GM04504 (cell line): ENCODE measurements at regions not wholly inside any gene's neighbourhood (a gene's known extent, or its start where the extent isn't known, plus 50 kb on each side); places are given as distances from the start of the nearest gene placed in this dataset.

Experiments
- DNase-seq: peaks from one replicate; pipeline ENCODE4 v3.0.0-alpha.2; 2012; ENCODE audit warnings: low read depth

DNA sequence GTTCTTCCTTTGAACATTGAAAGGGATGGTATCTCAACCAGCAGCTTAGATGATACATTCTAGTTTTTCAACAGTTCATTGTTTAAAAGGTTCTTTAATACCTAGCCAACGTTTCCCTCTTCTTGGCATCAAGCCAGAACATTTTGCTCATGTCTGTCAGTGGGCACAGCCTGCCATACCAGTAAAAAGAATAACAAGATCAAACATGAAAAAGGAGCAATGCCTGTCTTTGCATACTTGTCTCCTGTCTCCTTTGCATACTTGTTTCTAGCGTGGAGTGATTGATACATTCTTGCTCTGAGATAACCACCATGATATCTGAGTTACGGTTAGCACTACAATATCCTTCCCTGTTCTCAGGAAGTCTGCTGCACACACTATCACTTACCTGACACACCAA lies 248.6 kb upstream of the DAPK1 start:
- DNase-seq, result no peak

DNA sequence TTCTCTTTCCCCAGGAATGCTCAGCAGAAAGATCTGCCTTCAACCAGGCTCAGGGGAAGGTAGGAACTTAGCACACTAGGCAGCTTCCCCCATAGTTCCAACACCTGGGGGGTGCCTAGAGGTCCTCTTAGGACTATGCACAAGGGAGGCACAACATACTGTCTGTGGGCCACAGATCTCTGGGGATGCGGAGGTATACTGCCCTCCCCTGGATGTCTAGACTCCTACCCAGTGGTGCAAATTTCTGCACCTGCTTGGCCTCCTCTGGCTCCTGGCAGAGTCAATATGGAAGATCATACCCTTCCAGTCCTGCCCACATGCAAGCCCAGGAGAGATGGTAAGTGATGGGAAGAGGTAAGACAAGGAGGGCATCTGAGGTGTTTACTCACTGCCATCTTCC lies 247.5 kb upstream of the DAPK1 start:
- no peak for DNase-seq

DNA sequence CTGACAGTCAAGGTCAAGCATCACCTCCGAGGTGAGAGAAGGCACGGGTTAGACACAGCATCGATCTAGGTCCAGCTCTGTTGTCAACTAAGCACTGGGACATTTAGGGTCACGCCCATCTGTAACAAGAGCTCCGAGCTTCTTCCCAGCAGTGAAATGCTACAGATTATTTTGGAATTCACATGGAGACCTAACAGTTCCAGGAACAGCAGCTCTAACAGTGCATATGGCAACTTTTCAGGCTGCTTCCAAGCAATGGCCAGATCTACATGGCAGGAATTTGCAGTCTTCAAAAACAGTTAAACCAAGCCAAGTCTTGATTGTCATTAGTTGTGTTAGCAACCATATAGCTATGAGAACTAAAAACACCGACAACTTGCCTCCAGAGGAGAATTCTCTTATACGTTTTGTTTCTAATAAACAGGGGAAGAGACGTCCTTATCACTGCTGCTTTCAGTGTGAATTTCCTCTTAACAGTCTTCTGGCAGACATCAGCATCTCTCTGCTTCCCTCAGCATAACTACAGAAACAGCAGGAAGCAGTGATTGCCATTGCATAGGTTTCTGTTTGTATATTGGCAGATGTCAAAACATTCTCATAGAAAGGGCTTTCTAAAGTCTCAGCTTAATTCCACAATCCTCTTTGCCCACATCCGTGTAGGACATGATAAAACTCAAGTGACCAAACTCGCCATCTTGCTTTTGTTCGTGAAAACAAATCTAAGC lies 242.1 kb upstream of the DAPK1 start:
- no peak for DNase-seq

DNA sequence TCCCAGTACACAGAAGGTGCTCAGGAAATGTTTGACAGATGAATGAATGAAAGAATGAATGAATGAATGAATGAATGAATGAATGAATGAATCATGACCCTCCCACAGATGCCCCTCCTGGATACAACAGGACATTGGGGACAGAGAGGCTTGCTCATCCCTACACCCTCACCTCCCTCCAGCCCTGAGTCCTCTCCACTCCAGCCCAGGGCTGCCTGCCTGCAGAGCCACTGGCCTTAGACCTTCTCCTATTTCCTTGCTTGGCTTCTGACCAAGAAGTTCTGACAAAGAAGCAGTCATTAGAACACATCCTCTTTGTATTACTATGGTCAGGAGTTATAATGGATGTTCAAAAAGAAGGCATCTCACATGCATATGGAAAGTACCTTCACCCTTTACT lies 240.7 kb upstream of the DAPK1 start:
- DNase-seq, result no peak

DNA sequence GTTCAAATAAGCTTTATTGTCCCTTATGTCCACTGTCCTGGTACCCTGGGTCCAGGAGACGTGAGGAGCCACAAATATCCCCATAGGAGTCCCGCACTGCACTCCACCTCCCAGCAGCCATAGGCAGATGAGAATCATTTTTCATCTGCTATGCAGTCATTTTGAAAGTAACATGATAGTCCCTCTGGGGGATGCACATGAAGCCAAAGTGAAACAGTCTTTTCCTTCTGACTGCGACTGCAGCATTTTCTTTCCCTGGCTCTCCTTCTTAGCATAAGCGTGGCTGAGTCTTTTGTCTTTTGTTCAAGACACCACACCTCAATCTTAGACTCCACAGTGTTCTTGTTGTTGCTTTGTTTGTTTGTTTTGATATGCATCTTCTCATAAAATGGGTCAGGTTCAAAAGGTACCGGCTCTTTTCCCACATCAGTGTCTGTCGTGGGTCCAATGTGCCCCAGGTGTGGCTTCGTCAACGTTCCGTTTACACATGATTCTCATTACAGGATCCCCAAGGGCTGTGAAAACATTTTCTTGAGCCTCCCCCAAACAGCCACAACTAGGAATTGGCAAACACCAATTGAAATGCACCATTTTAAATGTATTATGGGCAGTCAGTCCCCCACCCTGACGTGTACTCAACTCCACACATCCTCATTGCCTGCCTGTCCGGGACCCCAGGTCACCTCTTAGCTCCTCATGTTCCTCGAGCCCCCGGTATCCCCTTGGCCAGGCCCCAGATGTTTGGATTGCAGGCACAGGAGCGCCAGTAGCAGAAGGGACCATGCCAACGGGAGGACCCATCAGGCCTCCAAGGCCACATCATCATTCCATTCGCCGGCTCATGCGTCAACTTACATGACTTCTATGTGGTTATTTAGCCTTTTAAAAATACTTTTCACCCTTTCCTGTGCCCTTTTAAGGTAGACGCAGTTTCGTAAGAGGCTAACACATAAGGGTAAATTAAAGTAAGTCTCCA lies 237.8 kb upstream of the DAPK1 start:
- no peak for DNase-seq

DNA sequence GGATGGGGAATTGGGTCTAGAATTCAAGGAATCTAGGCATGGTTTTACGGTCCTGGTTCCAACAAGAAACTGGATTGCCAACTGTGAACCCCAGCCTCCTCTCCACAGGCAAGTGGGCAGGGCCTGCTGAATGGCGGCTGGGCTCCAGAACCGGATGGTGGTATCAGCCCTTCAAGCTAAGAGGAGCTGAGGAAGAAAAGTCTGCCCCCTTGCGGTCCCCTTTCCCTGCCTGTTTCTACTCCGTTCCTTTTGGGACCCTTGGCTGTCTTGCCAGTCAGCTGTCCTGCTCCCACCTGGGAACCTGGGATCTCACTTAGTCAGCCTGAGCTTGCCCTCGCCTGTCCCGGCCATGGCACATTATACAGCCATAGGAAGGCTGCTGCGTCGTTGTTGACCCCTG lies 234.4 kb upstream of the DAPK1 start:
- no peak for DNase-seq

DNA sequence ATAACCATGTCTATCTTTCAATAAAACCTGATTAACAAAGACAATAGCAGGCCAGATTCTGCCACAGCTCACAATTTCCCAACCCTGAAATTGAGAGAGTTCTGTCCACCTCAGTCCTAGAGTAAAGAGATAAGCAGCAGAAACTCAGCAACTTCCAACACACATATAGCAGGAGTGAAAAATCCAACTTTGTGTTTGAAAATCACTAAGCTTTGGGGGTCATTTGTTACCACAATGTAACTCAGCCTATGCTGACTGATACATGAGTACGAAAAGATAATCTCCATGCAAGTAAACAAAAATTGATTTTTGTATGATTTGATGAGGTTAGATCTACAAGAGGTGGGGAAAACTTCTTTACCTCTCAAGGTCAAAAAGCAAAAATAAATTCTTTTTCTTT lies 231.0 kb upstream of the DAPK1 start:
- no peak for DNase-seq

DNA sequence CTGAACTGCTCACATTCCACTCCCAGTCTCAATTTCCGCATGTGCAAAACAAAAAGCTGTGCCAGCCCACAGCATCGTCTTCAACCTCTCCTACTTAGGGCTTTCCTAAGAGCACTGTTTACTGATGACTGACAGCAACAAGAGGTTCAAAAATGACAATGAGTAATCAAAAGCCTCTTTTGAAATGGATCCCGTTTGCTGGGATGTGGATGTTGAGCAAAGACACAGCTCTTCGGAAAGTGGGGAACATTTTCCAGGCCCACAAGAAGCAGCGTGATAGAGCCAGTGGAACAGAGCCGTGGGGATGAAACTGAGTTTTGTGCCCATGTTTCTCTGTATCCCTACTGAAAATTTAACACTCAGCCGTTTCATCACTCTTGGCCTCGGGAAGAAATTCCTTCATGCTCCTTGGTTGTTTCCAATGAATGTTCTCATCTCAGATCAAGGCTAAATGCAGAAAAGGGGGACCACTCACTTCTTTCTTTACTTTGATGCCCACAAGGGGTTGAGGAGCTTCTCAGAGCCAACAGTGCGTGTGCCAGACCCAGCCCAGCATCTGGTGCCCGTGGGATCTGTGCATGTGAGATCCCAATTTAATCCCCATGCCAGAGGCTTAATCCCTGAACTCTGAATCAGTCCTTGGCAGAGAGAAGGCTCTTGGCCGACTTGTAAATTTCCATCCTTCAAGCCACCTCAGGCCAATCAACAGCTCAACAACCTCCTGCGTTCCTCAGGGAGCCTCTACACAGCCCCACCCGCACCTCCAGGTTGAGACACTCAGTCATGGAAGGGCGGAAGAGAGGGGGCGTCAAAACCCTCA lies 230.2 kb upstream of the DAPK1 start:
- no peak for DNase-seq

DNA sequence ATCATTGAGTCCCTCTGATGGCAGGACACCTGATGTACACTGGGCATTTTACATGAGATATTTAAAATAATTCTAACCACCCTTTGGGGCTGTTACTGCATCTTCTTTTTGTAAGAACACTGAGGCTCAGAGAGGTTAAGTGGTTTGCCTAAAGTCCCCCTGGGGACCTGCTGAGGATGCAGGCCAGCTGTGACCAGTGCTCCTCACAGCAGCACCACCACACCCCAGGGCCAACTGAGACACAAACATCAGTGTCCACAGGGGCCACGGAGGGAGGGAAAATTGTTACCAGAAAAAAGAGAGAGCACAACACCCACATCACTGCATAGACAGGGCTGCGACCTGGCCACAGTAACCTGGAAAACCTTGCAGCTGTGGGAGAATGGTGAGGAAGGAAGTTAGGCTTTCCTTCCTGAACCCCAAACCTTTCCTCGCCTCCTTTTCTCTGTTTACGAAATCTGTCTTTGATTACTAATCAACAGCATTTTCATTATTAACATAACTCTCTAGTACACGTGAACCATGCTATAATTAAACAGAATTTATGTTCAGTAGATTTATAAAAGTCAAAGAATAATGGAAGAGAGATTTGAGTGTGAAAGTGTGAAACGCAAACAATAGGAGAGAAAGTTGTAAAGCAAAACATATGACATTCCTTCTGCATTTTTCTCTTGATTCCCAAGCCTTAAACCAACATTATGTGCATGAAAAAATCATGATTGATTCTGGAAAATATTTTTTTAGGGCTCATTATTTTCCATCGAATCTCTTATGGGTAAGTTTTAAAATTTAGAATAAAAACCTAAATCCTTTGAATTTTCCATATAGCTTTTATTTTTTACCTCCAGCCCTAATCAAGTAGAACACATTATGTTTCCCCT lies 228.1 kb upstream of the DAPK1 start:
- DNase-seq, result no peak

DNA sequence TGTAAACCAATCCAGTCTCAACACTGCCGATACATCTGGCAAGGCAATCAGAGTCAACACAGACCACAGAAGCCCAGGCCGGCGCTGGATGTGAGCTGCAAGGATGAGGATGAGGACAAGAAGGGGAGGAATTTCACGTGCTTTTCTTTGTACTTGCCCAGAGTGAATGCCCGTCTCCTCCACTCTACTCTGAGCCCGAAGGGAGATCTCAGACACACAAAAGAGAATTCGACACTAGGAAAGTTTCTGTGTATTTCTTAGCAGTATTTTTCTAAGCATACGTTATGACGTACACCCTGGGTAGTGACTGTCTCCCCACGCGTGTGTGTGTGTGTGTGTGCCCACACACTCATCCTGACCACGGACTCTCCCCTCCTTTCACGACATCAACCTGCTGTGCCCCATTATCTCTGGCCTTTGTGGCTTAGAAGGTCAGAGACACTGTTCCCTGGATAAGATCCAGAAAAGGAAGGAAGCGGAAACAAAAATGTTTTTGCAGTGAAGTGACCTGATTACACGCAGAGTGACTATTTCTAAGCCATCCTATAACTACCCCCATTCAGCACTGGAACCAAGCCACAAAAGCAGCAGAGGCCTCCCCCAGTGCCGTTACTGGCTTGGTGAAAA lies 227.3 kb upstream of the DAPK1 start:
- DNase-seq, result no peak

DNA sequence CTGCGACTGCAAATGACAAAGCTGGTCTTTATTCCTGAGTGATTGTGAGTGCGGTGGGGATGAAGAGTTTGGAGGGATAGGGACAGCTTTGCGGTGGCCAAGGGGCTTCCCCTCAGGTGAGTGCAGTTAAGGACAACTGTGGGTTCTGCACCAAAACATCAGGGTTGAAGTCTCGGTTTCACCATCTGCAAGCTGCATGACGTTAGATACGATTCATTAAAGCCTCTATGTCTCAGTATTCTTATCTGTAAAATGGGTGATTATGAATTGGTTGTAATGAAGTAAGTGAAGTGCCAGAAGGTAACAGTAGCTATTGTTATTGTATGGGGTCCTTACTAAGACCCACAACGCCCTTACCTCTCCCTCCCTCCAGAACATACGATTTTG lies 226.8 kb upstream of the DAPK1 start:
- DNase-seq, result no peak

DNA sequence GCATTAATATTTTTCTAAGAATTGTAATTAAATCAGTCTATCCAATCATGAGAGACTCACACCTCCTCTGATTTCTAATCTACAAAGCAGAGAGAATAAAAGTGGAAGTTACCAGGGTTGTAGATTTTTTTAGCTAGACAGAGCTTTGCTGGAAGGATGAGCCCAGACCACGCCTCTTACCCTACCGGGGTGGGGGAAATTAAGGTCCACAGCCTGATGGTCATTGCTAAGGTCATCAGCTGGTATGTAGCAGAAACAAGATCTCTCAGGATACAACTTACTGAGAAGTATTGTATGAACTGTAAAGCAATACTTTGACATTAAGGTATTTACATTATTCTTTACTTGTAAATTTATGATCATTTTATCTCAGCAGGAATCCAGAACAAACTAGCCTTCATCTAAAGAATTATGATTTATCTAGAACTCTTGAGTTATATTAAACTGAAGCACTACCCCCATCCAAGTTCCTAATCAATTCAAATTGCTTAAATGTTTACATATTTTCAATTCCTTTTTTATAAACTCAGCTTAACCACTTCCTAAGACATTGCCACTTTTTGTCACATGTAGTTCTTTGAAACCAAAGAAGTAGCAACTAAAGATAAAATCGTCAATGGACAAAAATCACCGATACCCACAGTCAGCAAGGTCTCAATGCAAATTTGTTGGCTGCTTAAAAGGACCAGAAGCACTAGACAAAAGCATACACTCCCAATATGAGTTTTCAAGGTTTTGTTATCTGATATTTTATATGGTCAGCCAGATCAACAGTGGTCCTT lies 225.8 kb upstream of the DAPK1 start:
- DNase-seq, result no peak

DNA sequence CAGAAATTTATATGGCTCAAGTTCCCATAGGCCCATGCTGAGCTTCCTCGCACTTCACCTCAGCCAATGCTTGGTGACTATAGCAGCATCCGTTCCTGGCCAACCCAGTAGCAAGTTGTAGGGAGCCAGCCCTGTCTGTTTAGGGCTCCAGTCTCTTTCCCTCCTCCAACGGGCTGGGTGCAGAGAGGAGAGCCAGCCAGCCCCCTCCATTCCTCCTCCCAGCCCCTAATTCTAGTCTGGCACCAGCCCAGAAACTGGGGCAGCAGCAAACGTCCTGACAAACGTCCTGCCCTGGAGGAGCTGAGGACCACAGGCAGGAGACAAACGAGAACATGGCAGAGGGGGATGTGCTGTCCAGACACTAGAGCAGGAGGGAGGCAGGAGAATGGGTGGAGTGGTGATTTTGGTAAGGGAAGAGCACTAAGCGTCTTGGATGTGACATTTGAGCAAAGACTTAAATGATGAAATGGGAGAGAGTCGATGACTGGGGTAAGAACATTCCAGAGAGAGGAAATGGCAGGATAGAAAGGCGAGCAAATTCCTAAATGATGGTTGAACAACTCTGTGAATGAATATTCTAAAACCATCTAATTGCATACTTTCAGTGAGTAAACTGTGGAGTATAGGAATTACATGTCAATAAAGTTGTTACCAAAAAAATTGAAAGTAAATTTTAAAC lies 222.5 kb upstream of the DAPK1 start:
- no peak for DNase-seq

DNA sequence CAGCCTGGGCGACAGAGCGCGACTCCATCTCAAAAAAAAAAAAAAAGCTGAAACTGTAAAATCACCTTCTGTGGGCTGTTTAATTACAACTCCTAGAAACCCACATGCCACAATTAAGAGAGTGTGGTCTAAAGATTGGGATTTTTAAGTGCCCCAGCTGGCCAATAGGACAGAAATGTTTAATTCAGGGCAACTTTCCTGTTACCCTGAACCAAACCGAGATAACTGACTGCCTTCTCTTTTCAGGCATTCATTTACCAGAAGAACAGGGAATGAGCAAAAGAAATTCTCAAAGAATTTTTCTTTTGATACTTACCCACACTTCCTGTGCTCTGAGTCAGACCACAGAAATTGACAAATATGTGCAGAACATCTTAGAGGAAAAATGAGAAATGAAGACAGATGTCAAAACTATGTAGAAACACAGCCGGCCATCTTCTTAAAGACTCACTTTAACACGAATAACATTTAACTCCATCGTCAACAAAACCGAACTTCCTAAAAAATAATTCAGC lies 221.3 kb upstream of the DAPK1 start:
- no peak for DNase-seq

DNA sequence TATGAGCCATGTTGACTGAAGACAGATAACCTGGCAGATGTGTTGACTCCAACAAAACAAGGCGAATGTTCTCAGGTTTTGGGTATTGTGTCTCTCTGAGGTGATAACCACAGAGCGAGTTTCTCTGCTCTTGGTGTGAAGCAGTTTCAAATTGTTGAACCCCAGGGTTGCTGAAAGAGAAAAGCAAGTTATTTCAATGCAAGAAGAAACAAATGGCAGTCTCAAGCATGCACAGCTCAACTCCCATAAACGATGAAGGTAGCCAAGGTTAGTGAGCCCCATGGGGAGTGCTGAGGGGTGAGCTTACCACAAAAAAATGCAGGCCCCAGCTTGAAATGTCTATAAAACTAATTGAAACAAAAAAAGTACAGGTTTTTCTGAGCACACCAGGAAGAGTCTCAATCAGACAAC lies 220.8 kb upstream of the DAPK1 start:
- DNase-seq, result no peak

DNA sequence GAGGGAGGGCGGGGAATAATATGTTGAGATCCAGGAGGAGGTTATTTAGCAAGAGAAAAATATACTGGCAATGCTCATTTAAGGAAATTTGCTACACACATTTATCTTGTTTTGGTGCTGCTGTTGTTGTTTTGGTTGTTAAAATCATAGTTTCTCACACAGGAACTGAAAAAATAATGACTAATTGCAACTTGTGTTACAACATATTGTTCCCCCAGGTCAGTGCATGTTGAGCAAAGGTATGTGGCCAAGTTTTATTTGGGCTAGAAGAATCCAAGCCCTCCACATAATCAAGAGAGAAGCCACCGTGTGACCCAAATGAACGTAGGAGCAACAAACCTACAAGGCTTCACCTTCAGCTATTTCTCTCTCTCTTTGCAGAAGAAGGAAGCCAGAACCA lies 220.3 kb upstream of the DAPK1 start:
- no peak for DNase-seq

DNA sequence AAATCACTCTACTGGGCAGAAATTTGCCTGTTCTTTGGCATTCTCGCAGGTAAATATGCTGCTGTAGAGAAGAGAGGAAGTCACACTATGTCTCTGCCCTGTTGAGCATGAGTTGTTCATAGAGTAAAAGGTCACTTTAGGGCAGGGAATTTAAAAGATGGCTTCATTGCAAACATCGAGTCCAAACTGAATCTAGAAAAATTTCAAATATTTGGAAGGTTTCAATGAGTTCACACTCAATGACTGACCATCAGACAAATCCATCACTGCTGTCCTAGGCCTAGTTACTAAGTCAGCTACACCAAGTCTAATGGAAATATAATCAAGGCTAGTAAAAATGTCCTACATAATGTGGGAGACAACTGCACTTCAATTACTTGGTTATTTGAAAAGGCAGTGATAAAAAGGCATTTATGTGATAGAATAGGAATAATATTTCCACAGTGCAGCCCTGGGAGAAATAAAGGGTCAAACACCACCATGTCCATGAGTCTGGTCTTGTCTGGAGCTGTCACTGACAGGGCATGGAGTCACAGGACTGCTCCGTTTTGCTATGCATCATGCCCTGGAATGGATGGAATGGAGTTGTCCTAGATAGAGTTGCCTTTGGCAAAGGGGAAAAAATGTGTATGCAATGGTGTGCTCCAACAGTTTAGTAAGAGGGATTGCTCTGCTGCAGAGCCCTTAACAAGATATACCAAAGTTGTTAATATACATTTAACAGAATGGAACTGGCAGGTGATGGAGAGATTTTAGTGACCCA lies 218.5 kb upstream of the DAPK1 start:
- DNase-seq, result no peak

DNA sequence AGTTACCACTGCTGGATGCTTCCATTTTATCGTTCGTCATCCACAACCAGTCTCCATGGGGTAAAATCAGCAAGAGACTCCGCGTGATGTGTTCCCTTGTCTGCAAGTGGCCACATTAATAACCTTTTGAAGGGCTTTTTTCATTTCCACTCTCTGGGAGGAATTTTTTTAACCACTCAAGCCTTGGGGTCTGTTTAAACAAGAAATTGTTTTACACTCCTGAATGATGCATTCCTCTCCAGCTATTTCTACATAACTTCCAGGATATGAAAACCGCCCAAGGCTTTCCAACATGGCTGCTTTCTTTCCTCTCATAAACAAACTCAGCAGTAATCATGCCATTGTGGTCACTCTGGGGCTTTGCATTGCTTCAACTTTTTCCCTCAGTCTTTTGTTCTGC lies 217.2 kb upstream of the DAPK1 start:
- DNase-seq, result no peak

DNA sequence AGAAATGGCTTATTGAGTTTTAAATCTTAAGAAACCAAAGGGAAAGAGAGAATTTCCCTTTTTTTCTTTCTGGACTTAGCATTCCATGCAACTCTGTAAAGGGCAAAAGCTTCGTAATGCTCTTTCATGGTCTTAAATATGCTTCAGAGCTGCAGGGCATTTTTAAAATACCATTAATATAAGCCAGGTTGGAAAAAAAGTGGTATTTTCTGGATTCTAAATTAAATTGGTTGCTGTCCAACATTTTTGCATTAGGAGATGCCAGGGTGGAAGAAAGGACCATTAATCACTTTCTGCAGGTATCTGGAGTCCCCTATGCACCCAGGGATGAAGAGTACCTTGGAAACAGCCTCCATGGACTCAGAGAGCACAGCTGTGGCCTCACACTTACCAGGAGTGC lies 215.1 kb upstream of the DAPK1 start:
- DNase-seq, result no peak
